GM12878 (cell line): ENCODE measurements at regions not wholly inside any gene's neighbourhood (a gene's known extent, or its start where the extent isn't known, plus 50 kb on each side); places are given as distances from the start of the nearest gene placed in this dataset.

Experiments used
- ATAC-seq: fragments of 200-7000 bp; cut with Tn5 transposase; 3 replicates; pipeline ENCODE4 v1.9.1; 2020; ENCODE audit warnings: mild to moderate bottlenecking, moderate library complexity
- BruUV-seq: library from RNA; stranded (reverse); fragments of 400-500 nt; replicated peaks from 2 replicates; lab custom pipeline; 2021; lab: Mats Ljungman, UMichigan
- CTCF ChIA-PET: fragments of 300-600 bp; sonication (Branson Sonifier 250); formaldehyde crosslinking; extraction: SDS; loops from one replicate; lab custom pipeline; 2021; ENCODE audit warnings: inconsistent platforms; lab: Yijun Ruan, JAX
- POLR2A ChIA-PET: fragments of 350-600 bp; formaldehyde crosslinking; extraction: SDS; loops from one replicate; lab custom pipeline; 2021; ENCODE audit warnings: inconsistent platforms; lab: Charles Lee
- RAD21 ChIA-PET: fragments of 300-600 bp; sonication (Branson Sonifier 250); formaldehyde crosslinking; loops from one replicate; lab custom pipeline; 2023; ENCODE audit warnings: antibody characterized with exemption; ENCODE audit not compliant: unreplicated experiment; lab: Charles Lee
- SMC1A ChIA-PET: fragments of 300-600 bp; sonication (Branson Sonifier 250); formaldehyde crosslinking; loops from one replicate; lab custom pipeline; 2023; ENCODE audit not compliant: unreplicated experiment, uncharacterized antibody; lab: Charles Lee
- DNase-seq: peaks from one replicate; pipeline ENCODE4 v3.0.0-alpha.2; 2011; ENCODE audit warnings: low read depth, low spot score
- FAIRE-seq: peaks from 3 replicates; lab custom pipeline; 2011; peaks lifted over from hg19 to GRCh38; lab: Jason Lieb, UNC
- H2AFZ ChIP-seq: 2 replicates; pipeline ENCODE4 v1.6.0; 2011; ENCODE audit warnings: low read depth, low read length, control low read depth; ENCODE audit not compliant: control insufficient read depth
- H3K27ac ChIP-seq: 2 replicates; pipeline ENCODE4 v1.5.1; 2011; ENCODE audit warnings: control low read depth; ENCODE audit not compliant: control insufficient read depth, insufficient read depth
- H3K27me3 ChIP-seq, 2 experiments: replicated peaks in 1 of 2; 2 replicates each; pipeline versions ENCODE4 v1.6.0 to v1.6.1; 2011; ENCODE audit warnings: low read length in 1 of 2; ENCODE audit not compliant: control insufficient read depth in 2 of 2, insufficient read depth in 2 of 2
- H3K36me3 ChIP-seq, 2 experiments: 2 replicates each; pipeline ENCODE4 v1.5.1; 2011; ENCODE audit warnings: low read length in 1 of 2; ENCODE audit not compliant: control insufficient read depth in 2 of 2, insufficient read depth in 2 of 2
- H3K4me1 ChIP-seq: 2 replicates; pipeline ENCODE4 v1.6.1; 2011; ENCODE audit warnings: mild to moderate bottlenecking, low read length, moderate library complexity, mixed read lengths; ENCODE audit not compliant: control insufficient read depth, insufficient read depth
- H3K4me2 ChIP-seq: 2 replicates; pipeline ENCODE4 v1.6.0; 2011; ENCODE audit warnings: control low read depth; ENCODE audit not compliant: control insufficient read depth, insufficient read depth
- H3K4me3 ChIP-seq: fragments of 200-600 bp; sonication (generic); 2 replicates; pipeline ENCODE4 v1.5.1; 2016
- H3K79me2 ChIP-seq: 2 replicates; pipeline ENCODE4 v1.6.0; 2011; ENCODE audit warnings: low read length; ENCODE audit not compliant: control insufficient read depth, insufficient read depth
- H3K9ac ChIP-seq: 2 replicates; pipeline ENCODE4 v1.8.0; 2011; ENCODE audit warnings: low read length, control low read depth, mixed read lengths; ENCODE audit not compliant: control insufficient read depth, insufficient read depth
- H3K9me3 ChIP-seq: replicated peaks from 3 replicates; pipeline ENCODE4 v1.5.1; 2011; ENCODE audit warnings: mild to moderate bottlenecking, low read length; ENCODE audit not compliant: control insufficient read depth, insufficient read depth
- H4K20me1 ChIP-seq: 2 replicates; pipeline ENCODE4 v1.6.0; 2011; ENCODE audit not compliant: control insufficient read depth, insufficient read depth
- BACH1 ChIP-seq: fragments of 450-650 bp; IDR thresholded peaks from 2 replicates; pipeline ENCODE4 v1.6.1; 2017; ENCODE audit warnings: mild to moderate bottlenecking, borderline replicate concordance
- CBX3 ChIP-seq: fragments of 200-600 bp; sonication (generic); IDR thresholded peaks from 2 replicates; pipeline ENCODE4 v1.6.1; 2016; ENCODE audit warnings: low read depth, borderline replicate concordance
- CHD1 ChIP-seq: IDR thresholded peaks from 2 replicates; pipeline ENCODE4 v1.6.1; 2012; ENCODE audit warnings: low read depth, low read length, improper control_type of control experiment
- EGR1 ChIP-seq, 2 experiments: IDR thresholded peaks; 1 replicate in 1 of 2; 2 replicates in 1 of 2; pipeline ENCODE4 v1.6.1; 2011 to 2012; ENCODE audit warnings: low read depth in 2 of 2, low read length in 2 of 2, borderline replicate concordance in 1 of 2, mild to moderate bottlenecking in 1 of 2, moderate library complexity in 1 of 2
- ETV6 ChIP-seq, 2 experiments: fragments of 450-650 bp in 1 of 2; IDR thresholded peaks in 1 of 2; conservative IDR thresholded peaks in 1 of 2; 2 replicates each; pipeline ENCODE4 v1.6.1; 2014; ENCODE audit warnings: antibody characterized with exemption in 1 of 2, borderline replicate concordance in 1 of 2, low read depth in 1 of 2, mild to moderate bottlenecking in 1 of 2, moderate library complexity in 1 of 2
- EZH2 ChIP-seq: IDR thresholded peaks from 2 replicates; pipeline ENCODE4 v1.6.1; 2012; ENCODE audit warnings: low read depth, mild to moderate bottlenecking, control low read depth, inconsistent platforms, low read length, borderline replicate concordance; ENCODE audit not compliant: control insufficient read depth
- FOS ChIP-seq: IDR thresholded peaks from 3 replicates; pipeline ENCODE4 v1.6.1; 2011; ENCODE audit warnings: borderline replicate concordance; ENCODE audit not compliant: insufficient read length; ENCODE audit errors: extremely low read depth
- JUND ChIP-seq: IDR thresholded peaks from 2 replicates; pipeline ENCODE4 v1.6.1; 2012; ENCODE audit warnings: low read depth, mild to moderate bottlenecking, low read length, improper control_type of control experiment, moderate library complexity
- RELA ChIP-seq: fragments of 450-650 bp; IDR thresholded peaks from 2 replicates; pipeline ENCODE4 v1.8.0; 2014; ENCODE audit warnings: borderline replicate concordance; ENCODE audit not compliant: partially characterized antibody
- SP1 ChIP-seq: IDR thresholded peaks from one replicate; pipeline ENCODE4 v1.6.1; 2011; ENCODE audit warnings: low read depth, low read length
- TCF12 ChIP-seq: IDR thresholded peaks from 2 replicates; pipeline ENCODE4 v1.6.1; 2011; ENCODE audit warnings: low read depth, mild to moderate bottlenecking, low read length
- TCF3 ChIP-seq: IDR thresholded peaks from 2 replicates; pipeline ENCODE4 v1.6.1; 2012; ENCODE audit warnings: low read depth, mild to moderate bottlenecking, low read length, borderline replicate concordance; ENCODE audit not compliant: insufficient read depth
- ZBTB11 ChIP-seq: fragments of 450-650 bp; formaldehyde crosslinking; IDR thresholded peaks from 2 replicates; pipeline ENCODE4 v1.5.0; 2022; ENCODE audit warnings: mild to moderate bottlenecking, missing genetic modification characterization
- ZNF207 ChIP-seq: fragments of 450-650 bp; IDR thresholded peaks from 2 replicates; pipeline ENCODE4 v1.6.1; 2014; ENCODE audit warnings: antibody characterized with exemption, mild to moderate bottlenecking, borderline replicate concordance
- ZZZ3 ChIP-seq: IDR thresholded peaks from 2 replicates; pipeline ENCODE4 v1.6.1; 2011; ENCODE audit warnings: low read depth; ENCODE audit not compliant: control insufficient read depth, insufficient read length
- in situ Hi-C: fragments of 300-500 bp; cut with MboI; formaldehyde crosslinking; loops from 9 replicates; pipeline ENCODE4 v1.14.3; 2018; ENCODE audit warnings: mixed read lengths
- intact Hi-C: fragments of 100-400 bp; cut with micrococcal nuclease; formaldehyde crosslinking; loops from one replicate; pipeline ENCODE4 v1.14.2; 2022; ENCODE audit not compliant: unreplicated experiment
- TF ChIP-seq, protein P1 (sequence below): fragments of 450-650 bp; IDR thresholded peaks from 2 replicates; pipeline ENCODE4 v1.6.1; 2017; ENCODE audit warnings: borderline replicate concordance

DNA sequence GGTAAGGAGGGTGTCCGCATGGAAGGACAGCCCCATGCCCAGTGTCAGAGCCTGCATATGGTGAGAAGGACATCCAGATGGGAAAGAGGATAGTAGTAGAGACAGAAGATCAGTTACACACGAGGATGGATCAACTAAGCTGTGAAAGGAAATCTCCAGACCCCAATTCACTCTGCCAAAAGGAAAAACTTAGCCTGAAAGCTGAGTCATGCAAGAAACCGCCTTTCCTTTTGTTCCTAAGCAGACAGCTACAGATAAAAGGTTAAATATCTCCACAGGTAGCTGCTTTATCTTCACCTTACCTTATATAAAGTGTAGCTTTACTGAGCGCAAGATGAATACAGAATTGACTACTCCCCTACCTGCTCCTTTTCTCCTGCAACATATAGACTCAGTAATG is 67.3 kb upstream of the LGALSL start (continued):
- TF ChIP-seq ZZZ3 (no peak), ZBTB11 (no peak), RELA (no peak), TCF12 (no peak), CBX3 (no peak)

GRCh38 chr2:64390586-64390985 is 63.4 kb upstream of the LGALSL start:
- TF ChIP-seq EZH2 (no peak), TCF3 (no peak), JUND (no peak), FOS (no peak), ETV6 (conservative IDR thresholded peaks at IDR 0.05 in 1 of 2, IDR thresholded peaks at IDR 0.05 in 1 of 2; ENCODE audit: borderline replicate concordance in 1 of 2, low read depth in 1 of 2) (no peak), RELA (no peak), ZZZ3 (no peak), BACH1 (no peak), CHD1 (no peak), SP1 (no peak), EGR1 (IDR thresholded peaks at IDR 0.05; ENCODE audit: borderline replicate concordance in 1 of 2, low read depth in 2 of 2, low read length in 2 of 2) (no peak), ZNF207 (no peak)
- TF ChIP-seq, protein P1, sequence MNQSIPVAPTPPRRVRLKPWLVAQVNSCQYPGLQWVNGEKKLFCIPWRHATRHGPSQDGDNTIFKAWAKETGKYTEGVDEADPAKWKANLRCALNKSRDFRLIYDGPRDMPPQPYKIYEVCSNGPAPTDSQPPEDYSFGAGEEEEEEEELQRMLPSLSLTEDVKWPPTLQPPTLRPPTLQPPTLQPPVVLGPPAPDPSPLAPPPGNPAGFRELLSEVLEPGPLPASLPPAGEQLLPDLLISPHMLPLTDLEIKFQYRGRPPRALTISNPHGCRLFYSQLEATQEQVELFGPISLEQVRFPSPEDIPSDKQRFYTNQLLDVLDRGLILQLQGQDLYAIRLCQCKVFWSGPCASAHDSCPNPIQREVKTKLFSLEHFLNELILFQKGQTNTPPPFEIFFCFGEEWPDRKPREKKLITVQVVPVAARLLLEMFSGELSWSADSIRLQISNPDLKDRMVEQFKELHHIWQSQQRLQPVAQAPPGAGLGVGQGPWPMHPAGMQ = no peak
- Histone ChIP-seq H3K36me3 (no peaks in the 10 kb centered on the region), H2AFZ (no peak overlapping the region), H3K79me2 (no peaks in the 10 kb centered on the region), H3K4me3 (no peak overlapping the region), H3K9me3 (no peaks in the 10 kb centered on the region; the same call in 2 of the 3 replicates), H4K20me1 (no peaks in the 10 kb centered on the region), H3K4me1 (no peaks in the 10 kb centered on the region), H3K4me2 (no peak overlapping the region), H3K9ac (no peak overlapping the region), H3K27ac (no peak overlapping the region), H3K27me3 (no peaks in the 10 kb centered on the region)
- SMC1A ChIA-PET = no interaction called here
- CTCF ChIA-PET = no interaction called here
- BruUV-seq = no TSS peak
- DNase-seq = no peak
- in situ Hi-C loops = no loop called here
- POLR2A ChIA-PET = no interaction called here
- FAIRE-seq = no peak
- RAD21 ChIA-PET = no interaction called here
- intact Hi-C loops = no loop called here
- ATAC-seq = no peak
